Gastrocnemius medialis (tissue), 4 donors: ENCODE measurements at regions not wholly inside any gene's neighbourhood (a gene's known extent, or its start where the extent isn't known, plus 50 kb on each side); places are given as distances from the start of the nearest gene placed in this dataset.

Source experiments
- ATAC-seq, 2 donors: fragments of 150-250 bp; one replicate each; pipeline ENCODE4 v1.9.1; 2016
- DNase-seq, 2 donors: peaks; one replicate each; pipeline ENCODE4 v3.0.0-alpha.2; 2019
- H3K27ac ChIP-seq, 4 donors: fragments of 200-600 bp; sonication (generic); 1 replicate in 1 of 4; 2 replicates in 3 of 4; pipeline ENCODE4 v1.5.1; 2016 to 2018; ENCODE audit warnings: mild to moderate bottlenecking in 2 of 4, moderate library complexity in 1 of 4
- H3K27me3 ChIP-seq, 3 donors: fragments of 200-600 bp; sonication (generic) in 2 of 3; 1 replicate in 1 of 3; 2 replicates in 2 of 3; pipeline versions ENCODE4 v1.5.1 to v1.6.0; 2016 to 2019; ENCODE audit warnings: mild to moderate bottlenecking in 1 of 3, moderate library complexity in 1 of 3
- H3K36me3 ChIP-seq, 2 donors: fragments of 200-600 bp; sonication (generic) in 1 of 2; one replicate each; pipeline ENCODE4 v1.5.1; 2017 to 2018
- H3K4me1 ChIP-seq, 2 donors: fragments of 200-600 bp; sonication (generic) in 1 of 2; one replicate each; pipeline ENCODE4 v1.5.1; 2016 to 2017; ENCODE audit warnings: mild to moderate bottlenecking in 2 of 2
- H3K4me3 ChIP-seq, 4 donors: fragments of 200-600 bp; sonication (generic) in 3 of 4; 1 replicate in 1 of 4; 2 replicates in 3 of 4; pipeline ENCODE4 v1.5.1; 2016 to 2019; ENCODE audit warnings: mild to moderate bottlenecking in 2 of 4
- H3K9me3 ChIP-seq, 3 donors: fragments of 200-600 bp; sonication (generic) in 2 of 3; 1 replicate in 1 of 3; 2 replicates in 2 of 3; pipeline ENCODE4 v1.5.1; 2016 to 2019
- CTCF ChIP-seq, 5 experiments: fragments of 450-650 bp in 3 of 5; fragments of 200-600 bp in 2 of 5; sonication (generic) in 2 of 5; IDR thresholded peaks in 4 of 5; conservative IDR thresholded peaks in 1 of 5; 1 replicate in 4 of 5; 2 replicates in 1 of 5; pipeline ENCODE4 v1.5.1; 2016 to 2019; ENCODE audit warnings: antibody characterized with exemption in 5 of 5, mild to moderate bottlenecking in 3 of 5, moderate library complexity in 3 of 5
- POLR2A ChIP-seq, 2 donors: fragments of 450-650 bp; IDR thresholded peaks; one replicate each; pipeline ENCODE4 v1.6.1; 2017; ENCODE audit warnings: antibody characterized with exemption in 2 of 2, mild to moderate bottlenecking in 2 of 2, moderate library complexity in 2 of 2
- in situ Hi-C, 4 donors: fragments of 200-750 bp; cut with MboI; loops; one replicate each; pipeline versions ENCODE4 v1.15.0 to v1.8.0; 2017; ENCODE audit warnings: low sequenced_read_pairs in 4 of 4
- intact Hi-C: fragments of 100-400 bp; cut with DNase I; formaldehyde crosslinking; loops from one replicate; pipeline ENCODE4 v1.15.1; 2023; ENCODE audit warnings: low total_unique reads

- H3K4me3 ChIP-seq: no peak overlapping the region
- ATAC-seq (no peak), DNase-seq (no peak)
- intact Hi-C loops: no loop called here
- in situ Hi-C loops: no loop called here
- no peaks in the 10 kb centered on the region for H3K36me3 ChIP-seq
- no peaks in the 10 kb centered on the region for H3K4me1 ChIP-seq
- TF ChIP-seq CTCF (IDR thresholded peaks at IDR 0.05 in 4 of 5, conservative IDR thresholded peaks at IDR 0.05 in 1 of 5): no peak
- TF ChIP-seq POLR2A (IDR thresholded peaks at IDR 0.05): no peak
- H3K9me3 ChIP-seq: no peaks in the 10 kb centered on the region
- H3K27me3 ChIP-seq: no peaks in the 10 kb centered on the region
- no peak overlapping the region for H3K27ac ChIP-seq
Measured at GRCh38 chr4:188275686-188276085, 136.4 kb downstream of the TRIML1 start.

GRCh38 chr4:188279184-188279583, 139.9 kb downstream of the TRIML1 start:
- ATAC-seq: no peak
- Histone ChIP-seq H3K27ac (no peak overlapping the region), H3K36me3 (no peaks in the 10 kb centered on the region), H3K4me3 (no peak overlapping the region), H3K27me3 (peaks cover 0 to 4% (median 0%) of the 10 kb centered on the region in 3 donors), H3K4me1 (no peaks in the 10 kb centered on the region), H3K9me3 (no peaks in the 10 kb centered on the region)
- DNase-seq: no peak
- in situ Hi-C loops: no loop called here
- intact Hi-C loops: no loop called here
- TF ChIP-seq POLR2A (IDR thresholded peaks at IDR 0.05) (no peak), CTCF (IDR thresholded peaks at IDR 0.05 in 4 of 5, conservative IDR thresholded peaks at IDR 0.05 in 1 of 5) (no peak)

- no peak overlapping the region for H3K27ac ChIP-seq
- intact Hi-C loops: no loop called here
- ATAC-seq (no peak), DNase-seq (no peak)
- peaks cover 0 to 4% (median 0%) of the 10 kb centered on the region in 3 donors for H3K27me3 ChIP-seq
- no peak overlapping the region for H3K4me3 ChIP-seq
- H3K9me3 ChIP-seq: no peaks in the 10 kb centered on the region
- no peaks in the 10 kb centered on the region for H3K36me3 ChIP-seq
- no peaks in the 10 kb centered on the region for H3K4me1 ChIP-seq
- in situ Hi-C loops: no loop called here
- TF ChIP-seq POLR2A (IDR thresholded peaks at IDR 0.05) (no peak), CTCF (IDR thresholded peaks at IDR 0.05 in 4 of 5, conservative IDR thresholded peaks at IDR 0.05 in 1 of 5) (no peak)
Measured at GRCh38 chr4:188282471-188283232, 143.4 kb downstream of the TRIML1 start.

GRCh38 chr4:188287169-188287894, 148.1 kb downstream of the TRIML1 start:
- TF ChIP-seq POLR2A (IDR thresholded peaks at IDR 0.05): no peak
- TF ChIP-seq CTCF (IDR thresholded peaks at IDR 0.05 in 4 of 5, conservative IDR thresholded peaks at IDR 0.05 in 1 of 5): no peak
- ATAC-seq: no peak
- Histone ChIP-seq H3K4me1 (no peaks in the 10 kb centered on the region), H3K27ac (no peak overlapping the region), H3K36me3 (no peaks in the 10 kb centered on the region), H3K9me3 (no peaks in the 10 kb centered on the region), H3K27me3 (peaks cover 0 to 4% (median 0%) of the 10 kb centered on the region in 3 donors), H3K4me3 (no peak overlapping the region)
- in situ Hi-C loops: no loop called here
- intact Hi-C loops: no loop called here
- DNase-seq: no peak
